T-cell (primary cell): ENCODE measurements at regions not wholly inside any gene's neighbourhood (a gene's known extent, or its start where the extent isn't known, plus 50 kb on each side); places are given as distances from the start of the nearest gene placed in this dataset.

Source experiments
- ATAC-seq, 4 experiments: fragments of 200-7000 bp in 3 of 4; fragments of 150-1000 bp in 1 of 4; cut with Tn5 transposase; replicated peaks in 1 of 4; 1 replicate in 3 of 4; 2 replicates in 1 of 4; pipeline ENCODE4 v1.10.0; 2021; ENCODE audit warnings: moderate library complexity in 3 of 4, mild to moderate bottlenecking in 2 of 4, moderate number of reproducible peaks in 1 of 4
- CTCF ChIA-PET, 2 donors: fragments of 300-600 bp; sonication (Branson Sonifier 250); formaldehyde crosslinking; loops; one replicate each; lab custom pipeline; 2022; ENCODE audit warnings: antibody characterized with exemption in 2 of 2; lab: Charles Lee
- POLR2A ChIA-PET, 2 donors: fragments of 300-600 bp; sonication (Branson Sonifier 250); formaldehyde crosslinking; loops; one replicate each; lab custom pipeline; 2022; ENCODE audit warnings: antibody characterized with exemption in 2 of 2; lab: Charles Lee
- DNase-seq, 35 experiments: peaks; one replicate each; pipeline versions ENCODE4 v3.0.0 to v3.0.0-alpha.2; 2013 to 2023
- H3K27ac ChIP-seq: one replicate; pipeline ENCODE4 v1.5.1; 2013; ENCODE audit warnings: low read length
- H3K27me3 ChIP-seq, 2 experiments: replicated peaks in 1 of 2; 1 replicate in 1 of 2; 2 replicates in 1 of 2; pipeline versions ENCODE4 v1.6.1 to v1.7.0; 2013; ENCODE audit warnings: low read length in 1 of 2, mixed read lengths in 1 of 2; ENCODE audit not compliant: control insufficient read depth in 2 of 2, insufficient read depth in 2 of 2; ENCODE audit errors: extremely low read depth in 1 of 2
- H3K36me3 ChIP-seq, 2 donors: 1 replicate in 1 of 2; 2 replicates in 1 of 2; pipeline versions ENCODE4 v1.6.1 to v1.7.0; 2013; ENCODE audit warnings: low read length in 1 of 2; ENCODE audit not compliant: control insufficient read depth in 2 of 2, insufficient read depth in 1 of 2; ENCODE audit errors: extremely low read depth in 1 of 2
- H3K4me1 ChIP-seq, 2 experiments: 1 replicate in 1 of 2; 2 replicates in 1 of 2; pipeline versions ENCODE4 v1.6.1 to v1.7.0; 2013; ENCODE audit warnings: low read length in 2 of 2, mixed read lengths in 1 of 2; ENCODE audit not compliant: insufficient read depth in 2 of 2, control insufficient read depth in 1 of 2; ENCODE audit errors: extremely low read depth in 1 of 2
- H3K4me3 ChIP-seq, 2 donors: 1 replicate in 1 of 2; 2 replicates in 1 of 2; pipeline versions ENCODE4 v1.5.1 to v1.7.0; 2013; ENCODE audit warnings: mild to moderate bottlenecking in 2 of 2, low read length in 1 of 2, moderate library complexity in 1 of 2; ENCODE audit not compliant: control insufficient read depth in 1 of 2; ENCODE audit errors: extremely low read depth in 1 of 2
- H3K9me3 ChIP-seq: 2 replicates; pipeline ENCODE4 v1.7.0; 2013
- H3K27ac Mint-ChIP-seq, 2 donors: one replicate each; pipeline ENCODE4 v1.8.0; 2020 to 2021; ENCODE audit warnings: mild to moderate bottlenecking in 2 of 2, mixed read lengths in 2 of 2
- H3K27me3 Mint-ChIP-seq, 2 donors: one replicate each; pipeline ENCODE4 v1.8.0; 2021 to 2022; ENCODE audit warnings: mixed read lengths in 2 of 2
- H3K36me3 Mint-ChIP-seq: one replicate; pipeline ENCODE4 v1.8.0; 2021; ENCODE audit warnings: mixed read lengths
- H3K4me1 Mint-ChIP-seq, 3 donors: one replicate each; pipeline ENCODE4 v1.8.0; 2020 to 2022; ENCODE audit warnings: mixed read lengths in 3 of 3, mild to moderate bottlenecking in 1 of 3
- H3K4me3 Mint-ChIP-seq, 3 donors: one replicate each; pipeline ENCODE4 v1.8.0; 2020 to 2022; ENCODE audit warnings: mild to moderate bottlenecking in 3 of 3, mixed read lengths in 3 of 3, moderate library complexity in 3 of 3
- H3K9me3 Mint-ChIP-seq, 3 donors: one replicate each; pipeline ENCODE4 v1.8.0; 2020 to 2022; ENCODE audit warnings: mixed read lengths in 3 of 3
- WGBS: methylation state at CpG from one replicate; pipeline ENCODE4 v1.1.5; 2013; ENCODE audit warnings: missing lambda C conversion rate; ENCODE audit not compliant: insufficient coverage; 5-methylcytosine and 5-hydroxymethylcytosine counted together

- CTCF ChIA-PET, result no interaction called here
Observed at GRCh38 chr5:165526357-165526756, 2020.9 kb downstream of the MAT2B start.

GRCh38 chr5:165527577-165527976 lies 2022.2 kb downstream of the MAT2B start:
- peaks cover 13 to 45% (median 19%) of the 10 kb centered on the region in 3 donors for H3K9me3 Mint-ChIP-seq
- H3K9me3 ChIP-seq, result no peaks in the 10 kb centered on the region
- ChIA-PET CTCF (no interaction called here), POLR2A (no interaction called here)
- H3K4me3 Mint-ChIP-seq, result no peak overlapping the region
- H3K36me3 Mint-ChIP-seq, result no peaks in the 10 kb centered on the region
- no peaks in the 10 kb centered on the region for H3K27me3 ChIP-seq
- H3K36me3 ChIP-seq, result no peaks in the 10 kb centered on the region
- ATAC-seq (no peak), DNase-seq (no peak)
- no peak overlapping the region for H3K4me3 ChIP-seq
- WGBS, result 58% methylated on average over 3 of the region's 4 CpGs
- H3K4me1 Mint-ChIP-seq, result no peaks in the 10 kb centered on the region
- H3K27ac ChIP-seq, result no peak overlapping the region
- no peak overlapping the region for H3K27ac Mint-ChIP-seq
- no peaks in the 10 kb centered on the region for H3K4me1 ChIP-seq
- no peaks in the 10 kb centered on the region for H3K27me3 Mint-ChIP-seq

More at GRCh38 chr5:165526357-165526756, 2020.9 kb downstream of the MAT2B start:
- Mint-ChIP-seq H3K27me3 (no peaks in the 10 kb centered on the region), H3K9me3 (peaks cover 9 to 33% (median 15%) of the 10 kb centered on the region in 3 donors), H3K4me1 (no peaks in the 10 kb centered on the region), H3K4me3 (no peak overlapping the region), H3K27ac (no peak overlapping the region), H3K36me3 (no peaks in the 10 kb centered on the region)
- H3K9me3 ChIP-seq, result no peaks in the 10 kb centered on the region
- DNase-seq (no peak), ATAC-seq (no peak)
- no peak overlapping the region for H3K27ac ChIP-seq
- WGBS, result 100% methylated on average over 1 of the region's 3 CpGs
- H3K36me3 ChIP-seq, result no peaks in the 10 kb centered on the region
- H3K27me3 ChIP-seq, result no peaks in the 10 kb centered on the region
- POLR2A ChIA-PET, result no interaction called here
- no peak overlapping the region for H3K4me3 ChIP-seq
- H3K4me1 ChIP-seq, result no peaks in the 10 kb centered on the region

GRCh38 chr5:165538065-165538464 lies 2032.6 kb downstream of the MAT2B start:
- no peak overlapping the region for H3K4me3 ChIP-seq
- H3K27ac Mint-ChIP-seq, result no peak overlapping the region
- H3K4me3 Mint-ChIP-seq, result no peak overlapping the region
- H3K36me3 Mint-ChIP-seq, result no peaks in the 10 kb centered on the region
- no peaks in the 10 kb centered on the region for H3K36me3 ChIP-seq
- H3K27me3 Mint-ChIP-seq, result no peaks in the 10 kb centered on the region
- DNase-seq (no peak), ATAC-seq (no peak)
- no peaks in the 10 kb centered on the region for H3K27me3 ChIP-seq
- H3K4me1 Mint-ChIP-seq, result no peaks in the 10 kb centered on the region
- H3K27ac ChIP-seq, result no peak overlapping the region
- ChIA-PET POLR2A (no interaction called here), CTCF (no interaction called here)
- peaks cover 2 to 5% (median 5%) of the 10 kb centered on the region in 3 donors for H3K9me3 Mint-ChIP-seq
- H3K9me3 ChIP-seq, result no peaks in the 10 kb centered on the region
- H3K4me1 ChIP-seq, result no peaks in the 10 kb centered on the region

GRCh38 chr5:165559645-165560044 lies 2054.2 kb downstream of the MAT2B start:
- CTCF ChIA-PET, result no interaction called here
- Histone ChIP-seq H3K27me3 (no peaks in the 10 kb centered on the region), H3K4me1 (no peaks in the 10 kb centered on the region), H3K27ac (no peak overlapping the region), H3K4me3 (no peak overlapping the region), H3K9me3 (no peaks in the 10 kb centered on the region), H3K36me3 (no peaks in the 10 kb centered on the region)
- no peaks in the 10 kb centered on the region for H3K4me1 Mint-ChIP-seq
- DNase-seq, result no peak
- POLR2A ChIA-PET, result no interaction called here
- H3K36me3 Mint-ChIP-seq, result no peaks in the 10 kb centered on the region
- no peak overlapping the region for H3K4me3 Mint-ChIP-seq
- WGBS, result 18% methylated on average over 3 of the region's 3 CpGs
- H3K9me3 Mint-ChIP-seq, result peaks cover 4 to 15% (median 7%) of the 10 kb centered on the region in 3 donors
- no peak for ATAC-seq
- H3K27me3 Mint-ChIP-seq, result no peaks in the 10 kb centered on the region
- H3K27ac Mint-ChIP-seq, result no peak overlapping the region

- Mint-ChIP-seq H3K27ac (no peak overlapping the region), H3K36me3 (no peaks in the 10 kb centered on the region), H3K27me3 (no peaks in the 10 kb centered on the region), H3K9me3 (peaks cover 4 to 13% (median 6%) of the 10 kb centered on the region in 3 donors), H3K4me3 (no peak overlapping the region), H3K4me1 (no peaks in the 10 kb centered on the region)
- Histone ChIP-seq H3K36me3 (no peaks in the 10 kb centered on the region), H3K27ac (no peak overlapping the region), H3K4me3 (no peak overlapping the region), H3K9me3 (no peaks in the 10 kb centered on the region), H3K27me3 (no peaks in the 10 kb centered on the region), H3K4me1 (no peaks in the 10 kb centered on the region)
- CTCF ChIA-PET, result no interaction called here
- POLR2A ChIA-PET, result no interaction called here
- DNase-seq, result no peak
- ATAC-seq, result no peak
- no CpG with 5 or more reads among the region's 1 CpG for WGBS
Observed at GRCh38 chr5:165560648-165561047, 2055.2 kb downstream of the MAT2B start.

- no peak overlapping the region for H3K27ac ChIP-seq
- no peaks in the 10 kb centered on the region for H3K9me3 ChIP-seq
- no peaks in the 10 kb centered on the region for H3K27me3 Mint-ChIP-seq
- H3K4me1 ChIP-seq, result no peaks in the 10 kb centered on the region
- no peaks in the 10 kb centered on the region for H3K36me3 ChIP-seq
- no peak overlapping the region for H3K27ac Mint-ChIP-seq
- peaks cover 8 to 27% (median 9%) of the 10 kb centered on the region in 3 donors for H3K9me3 Mint-ChIP-seq
- DNase-seq (no peak), ATAC-seq (no peak)
- H3K36me3 Mint-ChIP-seq, result no peaks in the 10 kb centered on the region
- no peaks in the 10 kb centered on the region for H3K27me3 ChIP-seq
- no peaks in the 10 kb centered on the region for H3K4me1 Mint-ChIP-seq
- H3K4me3 Mint-ChIP-seq, result no peak overlapping the region
- ChIA-PET CTCF (no interaction called here), POLR2A (no interaction called here)
- H3K4me3 ChIP-seq, result no peak overlapping the region
- 80% methylated on average over 1 of the region's 4 CpGs for WGBS
Observed at GRCh38 chr5:165565911-165566310, 2060.5 kb downstream of the MAT2B start.

- Mint-ChIP-seq H3K27ac (no peak overlapping the region), H3K4me1 (no peaks in the 10 kb centered on the region), H3K9me3 (peaks cover 15 to 31% (median 17%) of the 10 kb centered on the region in 3 donors), H3K36me3 (no peaks in the 10 kb centered on the region), H3K27me3 (no peaks in the 10 kb centered on the region), H3K4me3 (no peak overlapping the region)
- Histone ChIP-seq H3K9me3 (no peaks in the 10 kb centered on the region), H3K36me3 (no peaks in the 10 kb centered on the region), H3K4me1 (no peaks in the 10 kb centered on the region), H3K27ac (no peak overlapping the region), H3K4me3 (no peak overlapping the region), H3K27me3 (no peaks in the 10 kb centered on the region)
- ATAC-seq (no peak), DNase-seq (no peak)
- WGBS, result 40% methylated on average over 1 of the region's 7 CpGs
- ChIA-PET POLR2A (no interaction called here), CTCF (no interaction called here)
Observed at GRCh38 chr5:165569551-165569950, 2064.1 kb downstream of the MAT2B start.
